ENCODE measurements at regions not wholly inside any gene's neighbourhood (a gene's known extent, or its start where the extent isn't known, plus 50 kb on each side); places are given as distances from the start of the nearest gene placed in this dataset.

DNA sequence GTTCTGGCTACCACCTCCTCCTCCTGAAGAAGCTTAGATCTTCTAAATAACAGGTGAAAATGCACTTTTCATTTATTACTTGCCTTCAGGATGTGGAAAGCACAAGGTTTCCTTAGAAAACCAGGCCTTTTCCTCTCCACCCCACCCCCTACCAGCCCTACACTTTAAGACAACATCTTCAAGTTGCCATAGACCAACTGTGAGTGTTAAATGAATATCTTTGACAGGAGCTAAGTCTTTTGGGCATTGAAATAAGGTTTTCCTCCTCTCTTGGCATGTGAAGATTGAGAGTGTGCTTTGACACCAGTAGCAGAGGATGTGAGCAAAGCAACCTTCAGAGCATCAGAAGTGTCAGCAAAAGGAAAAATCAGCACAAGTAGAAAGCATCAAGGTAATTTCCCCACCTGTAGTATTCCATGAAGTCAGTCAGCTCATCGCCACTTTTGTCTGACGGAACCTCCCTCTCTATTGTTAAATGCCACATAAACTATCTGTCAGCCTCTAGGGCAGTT, 532.3 kb upstream of the MMS22L start:
- TF ChIP-seq SIN3A (IDR thresholded peaks at IDR 0.05; ENCODE audit: low read depth), result no peak
- TF ChIP-seq, protein P1, sequence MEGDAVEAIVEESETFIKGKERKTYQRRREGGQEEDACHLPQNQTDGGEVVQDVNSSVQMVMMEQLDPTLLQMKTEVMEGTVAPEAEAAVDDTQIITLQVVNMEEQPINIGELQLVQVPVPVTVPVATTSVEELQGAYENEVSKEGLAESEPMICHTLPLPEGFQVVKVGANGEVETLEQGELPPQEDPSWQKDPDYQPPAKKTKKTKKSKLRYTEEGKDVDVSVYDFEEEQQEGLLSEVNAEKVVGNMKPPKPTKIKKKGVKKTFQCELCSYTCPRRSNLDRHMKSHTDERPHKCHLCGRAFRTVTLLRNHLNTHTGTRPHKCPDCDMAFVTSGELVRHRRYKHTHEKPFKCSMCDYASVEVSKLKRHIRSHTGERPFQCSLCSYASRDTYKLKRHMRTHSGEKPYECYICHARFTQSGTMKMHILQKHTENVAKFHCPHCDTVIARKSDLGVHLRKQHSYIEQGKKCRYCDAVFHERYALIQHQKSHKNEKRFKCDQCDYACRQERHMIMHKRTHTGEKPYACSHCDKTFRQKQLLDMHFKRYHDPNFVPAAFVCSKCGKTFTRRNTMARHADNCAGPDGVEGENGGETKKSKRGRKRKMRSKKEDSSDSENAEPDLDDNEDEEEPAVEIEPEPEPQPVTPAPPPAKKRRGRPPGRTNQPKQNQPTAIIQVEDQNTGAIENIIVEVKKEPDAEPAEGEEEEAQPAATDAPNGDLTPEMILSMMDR (IDR thresholded peaks at IDR 0.05 in 2 of 3, conservative IDR thresholded peaks at IDR 0.05 in 1 of 3; ENCODE audit: borderline replicate concordance in 1 of 3, insufficient read depth in 1 of 3, low read depth in 2 of 3, low read length in 2 of 3), result no peak
- no peak for TF ChIP-seq TCF7L2 (IDR thresholded peaks at IDR 0.05; ENCODE audit: borderline replicate concordance, extremely low read depth, insufficient read depth, insufficient read length)
- TF ChIP-seq POLR2A (IDR thresholded peaks at IDR 0.05; ENCODE audit: borderline replicate concordance, extremely low read depth, insufficient read depth, insufficient read length), result no peak
- TF ChIP-seq SP1 (IDR thresholded peaks at IDR 0.05; ENCODE audit: low read depth), result no peak
- TF ChIP-seq EZH2 (IDR thresholded peaks at IDR 0.05), result no peak
- TF ChIP-seq EZH2phosphoT487 (IDR thresholded peaks at IDR 0.05; ENCODE audit: borderline replicate concordance), result no peak
- no peak for TF ChIP-seq RAD21 (IDR thresholded peaks at IDR 0.05; ENCODE audit: low read depth)
- TF ChIP-seq, protein P2, sequence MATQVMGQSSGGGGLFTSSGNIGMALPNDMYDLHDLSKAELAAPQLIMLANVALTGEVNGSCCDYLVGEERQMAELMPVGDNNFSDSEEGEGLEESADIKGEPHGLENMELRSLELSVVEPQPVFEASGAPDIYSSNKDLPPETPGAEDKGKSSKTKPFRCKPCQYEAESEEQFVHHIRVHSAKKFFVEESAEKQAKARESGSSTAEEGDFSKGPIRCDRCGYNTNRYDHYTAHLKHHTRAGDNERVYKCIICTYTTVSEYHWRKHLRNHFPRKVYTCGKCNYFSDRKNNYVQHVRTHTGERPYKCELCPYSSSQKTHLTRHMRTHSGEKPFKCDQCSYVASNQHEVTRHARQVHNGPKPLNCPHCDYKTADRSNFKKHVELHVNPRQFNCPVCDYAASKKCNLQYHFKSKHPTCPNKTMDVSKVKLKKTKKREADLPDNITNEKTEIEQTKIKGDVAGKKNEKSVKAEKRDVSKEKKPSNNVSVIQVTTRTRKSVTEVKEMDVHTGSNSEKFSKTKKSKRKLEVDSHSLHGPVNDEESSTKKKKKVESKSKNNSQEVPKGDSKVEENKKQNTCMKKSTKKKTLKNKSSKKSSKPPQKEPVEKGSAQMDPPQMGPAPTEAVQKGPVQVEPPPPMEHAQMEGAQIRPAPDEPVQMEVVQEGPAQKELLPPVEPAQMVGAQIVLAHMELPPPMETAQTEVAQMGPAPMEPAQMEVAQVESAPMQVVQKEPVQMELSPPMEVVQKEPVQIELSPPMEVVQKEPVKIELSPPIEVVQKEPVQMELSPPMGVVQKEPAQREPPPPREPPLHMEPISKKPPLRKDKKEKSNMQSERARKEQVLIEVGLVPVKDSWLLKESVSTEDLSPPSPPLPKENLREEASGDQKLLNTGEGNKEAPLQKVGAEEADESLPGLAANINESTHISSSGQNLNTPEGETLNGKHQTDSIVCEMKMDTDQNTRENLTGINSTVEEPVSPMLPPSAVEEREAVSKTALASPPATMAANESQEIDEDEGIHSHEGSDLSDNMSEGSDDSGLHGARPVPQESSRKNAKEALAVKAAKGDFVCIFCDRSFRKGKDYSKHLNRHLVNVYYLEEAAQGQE (IDR thresholded peaks at IDR 0.05; ENCODE audit: low read depth), result no peak
- TF ChIP-seq YY1 (IDR thresholded peaks at IDR 0.05; ENCODE audit: extremely low read depth, insufficient replicate concordance, low read depth, low read length), result no peak
- TF ChIP-seq, protein P3, sequence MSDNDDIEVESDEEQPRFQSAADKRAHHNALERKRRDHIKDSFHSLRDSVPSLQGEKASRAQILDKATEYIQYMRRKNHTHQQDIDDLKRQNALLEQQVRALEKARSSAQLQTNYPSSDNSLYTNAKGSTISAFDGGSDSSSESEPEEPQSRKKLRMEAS (IDR thresholded peaks at IDR 0.05), result no peak

Measured in HCT116 (cell line).